Upper lobe of left lung (tissue), 4 donors: ENCODE measurements at regions not wholly inside any gene's neighbourhood (a gene's known extent, or its start where the extent isn't known, plus 50 kb on each side); places are given as distances from the start of the nearest gene placed in this dataset.

Experiments
- CTCF ChIP-seq, 6 experiments: fragments of 450-650 bp in 4 of 6; fragments of 200-600 bp in 2 of 6; sonication (generic) in 2 of 6; IDR thresholded peaks; one replicate each; pipeline ENCODE4 v1.5.1; 2016 to 2019; ENCODE audit warnings: antibody characterized with exemption in 6 of 6
- POLR2A ChIP-seq, 4 donors: fragments of 450-650 bp; IDR thresholded peaks; one replicate each; pipeline ENCODE4 v1.5.1; 2016 to 2017; ENCODE audit warnings: antibody characterized with exemption in 4 of 4, mild to moderate bottlenecking in 2 of 4
- POLR2AphosphoS5 ChIP-seq, 2 donors: sonication (generic); formaldehyde crosslinking; IDR thresholded peaks; one replicate each; pipeline ENCODE4 v1.5.1; 2017; ENCODE audit warnings: antibody characterized with exemption in 2 of 2

GRCh38 chr1:9181176-9181906 is 52.4 kb upstream of the GPR157 start:
- TF ChIP-seq CTCF (IDR thresholded peaks at IDR 0.05) (peak; percentile 90 to 93 (median 91)), POLR2AphosphoS5 (IDR thresholded peaks at IDR 0.05) (peak in 1 of 2 donors; percentile 28), POLR2A (IDR thresholded peaks at IDR 0.05) (peak in 1 of 4 donors; percentile 40)
